ENCODE measurements at regions not wholly inside any gene's neighbourhood (a gene's known extent, or its start where the extent isn't known, plus 50 kb on each side); places are given as distances from the start of the nearest gene placed in this dataset.

GRCh38 chr12:123041042-123041531 lies 60.6 kb downstream of the ARL6IP4 start:
- H3K9me2 ChIP-seq (ENCODE audit: insufficient read depth) = no peaks in the 10 kb centered on the region; the same call in 1 of the 2 replicates
- H2AFZ ChIP-seq = no peak overlapping the region
- H3K4me3 ChIP-seq = no peak overlapping the region
- intact Hi-C loops (cut with micrococcal nuclease; ENCODE audit: unreplicated experiment) = loop anchor here (5.0 kb wide), 2 partner anchors 46 to 141 kb away; no protein-coding TSS in a partner anchor
- H3K4me1 ChIP-seq (replicated peaks; ENCODE audit: insufficient read depth) = no peaks in the 10 kb centered on the region
- H4K20me1 ChIP-seq (ENCODE audit: insufficient read depth) = no peaks in the 10 kb centered on the region
- TF ChIP-seq EZH2 (IDR thresholded peaks at IDR 0.05; ENCODE audit: low read depth) = no peak
- TF ChIP-seq CTCF (conservative IDR thresholded peaks at IDR 0.05) = no peak
- H3K4me2 ChIP-seq = no peak overlapping the region
- no TSS peak for BruUV-seq (replicated peaks)
- no peak overlapping the region for H3K27ac ChIP-seq
- H3F3A ChIP-seq (ENCODE audit: insufficient read depth, low read depth) = no peaks in the 10 kb centered on the region
- H3K27me3 ChIP-seq (ENCODE audit: insufficient read depth, low read depth) = no peaks in the 10 kb centered on the region
- no peaks in the 10 kb centered on the region for H3K9me3 ChIP-seq (ENCODE audit: insufficient read depth, low read depth)
- H3K79me2 ChIP-seq (ENCODE audit: low read depth) = no peaks in the 10 kb centered on the region
- ChIA-PET CTCF (no interaction called here), POLR2A (ENCODE audit: unreplicated experiment) (no interaction called here)
- H3K36me3 ChIP-seq (ENCODE audit: low read depth) = no peaks in the 10 kb centered on the region
- DNase-seq = no peak

GRCh38 chr12:123040106-123040505 lies 59.6 kb downstream of the ARL6IP4 start:
- TF ChIP-seq EZH2 (IDR thresholded peaks at IDR 0.05; ENCODE audit: low read depth) = no peak
- no peak for TF ChIP-seq CTCF (conservative IDR thresholded peaks at IDR 0.05)
- DNase-seq = no peak
- no peaks in the 10 kb centered on the region; the same call in 1 of the 2 replicates for H3K9me2 ChIP-seq (ENCODE audit: insufficient read depth)
- H3K4me3 ChIP-seq = no peak overlapping the region
- no peaks in the 10 kb centered on the region for H3K9me3 ChIP-seq (ENCODE audit: insufficient read depth, low read depth)
- H2AFZ ChIP-seq = no peak overlapping the region
- H3K79me2 ChIP-seq (ENCODE audit: low read depth) = no peaks in the 10 kb centered on the region
- CTCF ChIA-PET = no interaction called here
- POLR2A ChIA-PET (ENCODE audit: unreplicated experiment) = interaction anchor here (0.5 kb wide), 1 partner anchor 197 kb away, joined by 5 read pairs; no protein-coding TSS in a partner anchor
- BruUV-seq (replicated peaks) = no TSS peak
- H3K36me3 ChIP-seq (ENCODE audit: low read depth) = no peaks in the 10 kb centered on the region
- no peaks in the 10 kb centered on the region for H3F3A ChIP-seq (ENCODE audit: insufficient read depth, low read depth)
- no peaks in the 10 kb centered on the region for H4K20me1 ChIP-seq (ENCODE audit: insufficient read depth)
- H3K27ac ChIP-seq = no peak overlapping the region
- intact Hi-C loops (cut with micrococcal nuclease; ENCODE audit: unreplicated experiment) = loop anchor here (5.0 kb wide), 2 partner anchors 47 to 142 kb away; no protein-coding TSS in a partner anchor
- no peak overlapping the region for H3K4me2 ChIP-seq
- H3K4me1 ChIP-seq (replicated peaks; ENCODE audit: insufficient read depth) = no peaks in the 10 kb centered on the region
- no peaks in the 10 kb centered on the region for H3K27me3 ChIP-seq (ENCODE audit: insufficient read depth, low read depth)

- no TSS peak for BruUV-seq (replicated peaks)
- Histone ChIP-seq H3F3A (ENCODE audit: insufficient read depth, low read depth) (no peaks in the 10 kb centered on the region), H2AFZ (no peak overlapping the region), H3K79me2 (ENCODE audit: low read depth) (no peaks in the 10 kb centered on the region), H3K27ac (no peak overlapping the region), H3K27me3 (ENCODE audit: insufficient read depth, low read depth) (no peaks in the 10 kb centered on the region), H3K4me3 (no peak overlapping the region), H3K9me3 (ENCODE audit: insufficient read depth, low read depth) (no peaks in the 10 kb centered on the region), H3K36me3 (ENCODE audit: low read depth) (no peaks in the 10 kb centered on the region), H3K4me1 (replicated peaks; ENCODE audit: insufficient read depth) (no peaks in the 10 kb centered on the region), H4K20me1 (ENCODE audit: insufficient read depth) (no peaks in the 10 kb centered on the region), H3K9me2 (ENCODE audit: insufficient read depth) (no peaks in the 10 kb centered on the region), H3K4me2 (no peak overlapping the region)
- ChIA-PET CTCF (interaction anchor here (0.6 kb wide), 1 partner anchor 131 kb away, joined by 3 read pairs; no protein-coding TSS in a partner anchor), POLR2A (ENCODE audit: unreplicated experiment) (no interaction called here)
- intact Hi-C loops (cut with micrococcal nuclease; ENCODE audit: unreplicated experiment) = no loop called here
- TF ChIP-seq CTCF (conservative IDR thresholded peaks at IDR 0.05) = no peak
- no peak for TF ChIP-seq EZH2 (IDR thresholded peaks at IDR 0.05; ENCODE audit: low read depth)
- no peak for DNase-seq
Measured at GRCh38 chr12:123038966-123039365, 58.5 kb downstream of the ARL6IP4 start.
